Neuronal stem cell (in vitro differentiated cells): ENCODE measurements at regions not wholly inside any gene's neighbourhood (a gene's known extent, or its start where the extent isn't known, plus 50 kb on each side); places are given as distances from the start of the nearest gene placed in this dataset.
"Not testable (repeated sequence)": the region's sequence is repeated elsewhere in the genome, so short reads cannot be mapped to it uniquely, and the experiment has no call there.

ENCODE experiments used
- DNase-seq: peaks from one replicate; pipeline ENCODE4 v3.0.0-alpha.2; 2013; ENCODE audit warnings: low spot score
- H2AFZ ChIP-seq: one replicate; pipeline ENCODE4 v1.6.1; 2013; ENCODE audit warnings: mild to moderate bottlenecking, low read length, inconsistent platforms
- H2AK5ac ChIP-seq: 2 replicates; pipeline ENCODE4 v1.6.1; 2013; ENCODE audit warnings: low read depth, mild to moderate bottlenecking, inconsistent platforms, low read length, moderate library complexity, mixed read lengths
- H2BK120ac ChIP-seq: 2 replicates; pipeline ENCODE4 v1.6.1; 2013; ENCODE audit warnings: low read depth, mild to moderate bottlenecking, inconsistent platforms, low read length, moderate library complexity, mixed read lengths
- H2BK12ac ChIP-seq: one replicate; pipeline ENCODE4 v1.6.1; 2013; ENCODE audit warnings: low read length, inconsistent platforms
- H2BK15ac ChIP-seq: 2 replicates; pipeline ENCODE4 v1.6.1; 2013; ENCODE audit warnings: mild to moderate bottlenecking, low read length, inconsistent platforms, mixed read lengths
- H2BK5ac ChIP-seq: one replicate; pipeline ENCODE4 v1.6.1; 2013; ENCODE audit warnings: inconsistent platforms, mild to moderate bottlenecking, low read length, moderate library complexity
- H3K14ac ChIP-seq: one replicate; pipeline ENCODE4 v1.6.1; 2013; ENCODE audit warnings: low read length, inconsistent platforms
- H3K18ac ChIP-seq: 2 replicates; pipeline ENCODE4 v1.6.1; 2013; ENCODE audit warnings: low read length, inconsistent platforms
- H3K23ac ChIP-seq: 2 replicates; pipeline ENCODE4 v1.6.1; 2013; ENCODE audit warnings: low read depth, mild to moderate bottlenecking, mixed read lengths, low read length, inconsistent platforms; ENCODE audit not compliant: poor library complexity
- H3K27ac ChIP-seq: replicated peaks from 3 replicates; pipeline ENCODE4 v1.5.1; 2013; ENCODE audit warnings: low read length, inconsistent platforms
- H3K27me3 ChIP-seq, 3 experiments: 2 replicates each; pipeline ENCODE4 v1.6.1; 2013; ENCODE audit warnings: low read length in 3 of 3, mild to moderate bottlenecking in 2 of 3, inconsistent platforms in 1 of 3, low read depth in 1 of 3, mixed read lengths in 1 of 3, moderate library complexity in 1 of 3; ENCODE audit not compliant: control insufficient read depth in 3 of 3, insufficient read depth in 3 of 3
- H3K36me3 ChIP-seq, 2 donors: replicated peaks in 1 of 2; 2 replicates each; pipeline ENCODE4 v1.6.1; 2013; ENCODE audit warnings: low read length in 2 of 2; ENCODE audit not compliant: control insufficient read depth in 2 of 2, insufficient read depth in 2 of 2
- H3K4ac ChIP-seq: 2 replicates; pipeline ENCODE4 v1.6.1; 2013; ENCODE audit warnings: inconsistent platforms, mild to moderate bottlenecking, low read length, moderate library complexity
- H3K4me1 ChIP-seq, 2 donors: 1 replicate in 1 of 2; 2 replicates in 1 of 2; pipeline ENCODE4 v1.6.1; 2013; ENCODE audit warnings: low read length in 2 of 2, low read depth in 1 of 2; ENCODE audit not compliant: control insufficient read depth in 2 of 2, insufficient read depth in 1 of 2
- H3K4me2 ChIP-seq: one replicate; pipeline ENCODE4 v1.6.1; 2013; ENCODE audit warnings: mild to moderate bottlenecking, low read length, inconsistent platforms; ENCODE audit not compliant: insufficient read depth, poor library complexity, severe bottlenecking
- H3K4me3 ChIP-seq, 2 donors: 2 replicates each; pipeline ENCODE4 v1.5.1; 2013; ENCODE audit warnings: low read length in 2 of 2, mild to moderate bottlenecking in 2 of 2, inconsistent platforms in 1 of 2, moderate library complexity in 1 of 2
- H3K79me1 ChIP-seq: one replicate; pipeline ENCODE4 v1.6.1; 2013; ENCODE audit warnings: low read depth, mild to moderate bottlenecking, inconsistent platforms, low read length, moderate library complexity
- H3K9ac ChIP-seq: one replicate; pipeline ENCODE4 v1.6.1; 2013; ENCODE audit warnings: mild to moderate bottlenecking, low read depth, low read length, inconsistent platforms; ENCODE audit not compliant: poor library complexity
- H3K9me3 ChIP-seq, 2 donors: replicated peaks in 1 of 2; 2 replicates each; pipeline versions ENCODE3 to v1.6.1; 2013; ENCODE audit warnings: low read length in 2 of 2, mild to moderate bottlenecking in 2 of 2, inconsistent platforms in 1 of 2, low read depth in 1 of 2, mixed read lengths in 1 of 2, moderate library complexity in 1 of 2; ENCODE audit not compliant: control insufficient read depth in 2 of 2, insufficient read depth in 1 of 2
- H4K8ac ChIP-seq: one replicate; pipeline ENCODE4 v1.6.1; 2013; ENCODE audit warnings: low read depth, mild to moderate bottlenecking, inconsistent platforms, low read length, moderate library complexity
- H4K91ac ChIP-seq: one replicate; pipeline ENCODE4 v1.6.1; 2013; ENCODE audit warnings: low read length, low read depth, mild to moderate bottlenecking, inconsistent platforms; ENCODE audit not compliant: poor library complexity
- WGBS, 2 donors: extraction: QIAGEN DNeasy Blood & Tissue Kit; methylation state at CpG; one replicate each; pipeline ENCODE4 v1.1.7; 2013; ENCODE audit warnings: missing lambda C conversion rate in 2 of 2, mixed read lengths in 1 of 2; ENCODE audit not compliant: insufficient read length in 2 of 2, insufficient replicate concordance in 1 of 2; ENCODE audit errors: extremely low coverage in 2 of 2; 5-methylcytosine and 5-hydroxymethylcytosine counted together

DNA sequence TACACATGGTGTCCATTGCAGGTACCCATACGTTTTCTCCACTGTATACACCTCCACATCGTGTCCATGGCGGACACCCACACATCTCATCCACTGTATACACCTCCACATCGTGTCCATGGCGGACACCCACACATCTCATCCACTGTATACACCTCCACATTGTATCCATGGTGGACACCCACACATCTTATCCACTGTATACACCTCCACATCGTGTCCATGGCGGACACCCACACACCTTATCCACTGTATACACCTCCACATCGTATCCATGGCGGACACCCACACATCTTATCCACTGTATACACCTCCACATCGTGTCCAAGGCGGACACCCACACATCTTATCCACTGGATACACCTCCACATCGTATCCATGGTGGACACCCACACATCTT, 50.4 kb upstream of the TTC34 start:
- not testable (repeated sequence) for H2BK15ac ChIP-seq, H3K9me3 ChIP-seq, H3K4me2 ChIP-seq, H2AFZ ChIP-seq, H3K79me1 ChIP-seq, H3K4ac ChIP-seq, H3K14ac ChIP-seq, H3K9ac ChIP-seq, H2AK5ac ChIP-seq, H4K8ac ChIP-seq, H3K4me3 ChIP-seq, H3K23ac ChIP-seq, H3K18ac ChIP-seq, H3K27ac ChIP-seq, H3K36me3 ChIP-seq, H2BK5ac ChIP-seq, DNase-seq, H2BK120ac ChIP-seq, H2BK12ac ChIP-seq, H4K91ac ChIP-seq
- WGBS, 2 donors: no CpG with 5 or more reads among the region's 12 CpGs
- Histone ChIP-seq H3K27me3 (peaks cover 0 to 82% (median 0%) of the 10 kb centered on the region in 3 experiments), H3K4me1 (peaks cover 0 to 11% of the 10 kb centered on the region in 2 donors)

DNA sequence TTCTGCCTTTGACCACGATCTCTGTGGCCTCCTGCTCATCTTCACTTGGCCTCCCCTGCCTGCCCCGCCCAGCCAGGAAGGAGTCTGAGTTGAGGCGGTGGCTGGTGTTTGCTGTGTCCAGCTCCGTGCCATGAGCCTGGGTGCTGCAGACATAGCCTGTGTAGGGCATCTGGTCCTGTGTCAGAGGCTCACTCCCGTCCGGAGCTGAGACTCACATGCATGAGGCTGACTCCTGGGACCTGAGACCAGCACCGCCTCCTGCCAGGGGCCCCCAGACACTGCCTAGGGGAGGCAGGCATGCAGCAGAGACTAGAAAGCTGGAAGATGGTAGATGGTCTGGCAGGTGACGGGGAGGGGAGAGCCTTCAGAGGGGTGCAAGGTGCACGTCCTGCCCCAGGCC, 52.2 kb upstream of the TTC34 start:
- Histone ChIP-seq H3K4me2 (no peak overlapping the region), H3K4ac (no peak overlapping the region), H2BK15ac (no peak overlapping the region), H3K36me3 (no peaks in the 10 kb centered on the region), H3K4me1 (peaks cover 0 to 12% of the 10 kb centered on the region in 2 donors), H3K9ac (no peak overlapping the region), H2BK12ac (no peak overlapping the region), H3K14ac (peak overlapping the region; percentile 92), H3K79me1 (no peaks in the 10 kb centered on the region), H2BK120ac (no peak overlapping the region), H4K91ac (peak overlapping the region; percentile 56), H2AK5ac (peak overlapping the region; percentile 40), H4K8ac (no peak overlapping the region), H3K4me3 (no peak overlapping the region), H3K27ac (no peak overlapping the region), H2AFZ (no peak overlapping the region), H2BK5ac (no peak overlapping the region), H3K9me3 (peaks cover 0 to 5% of the 10 kb centered on the region in 2 donors), H3K27me3 (peaks cover 0 to 75% (median 0%) of the 10 kb centered on the region in 3 experiments), H3K23ac (peak overlapping the region; percentile 5), H3K18ac (peak overlapping the region; percentile 79)
- WGBS, 2 donors: no CpG with 5 or more reads among the region's 9 CpGs
- DNase-seq: no peak

DNA sequence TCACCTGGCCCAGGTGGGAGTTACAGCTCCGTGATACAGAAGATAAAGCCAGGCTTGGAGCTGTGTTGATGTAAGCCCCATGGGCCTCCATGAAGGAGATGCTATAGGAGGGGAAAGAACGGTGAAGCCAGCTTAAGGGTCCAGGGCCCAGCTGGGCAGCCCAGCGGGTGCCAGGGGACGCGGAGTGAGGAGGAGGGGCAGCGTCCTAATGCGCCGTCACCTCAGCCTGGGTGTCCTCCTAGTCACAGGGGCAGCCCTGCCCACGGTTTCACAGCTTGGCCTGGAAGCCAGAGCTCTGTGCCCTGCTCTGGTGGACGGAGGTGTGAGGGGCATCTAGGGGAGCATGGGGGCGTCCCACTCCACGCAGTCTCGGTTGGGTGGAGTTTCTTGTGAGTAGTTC, 52.7 kb upstream of the TTC34 start:
- no peaks in the 10 kb centered on the region for H3K36me3 ChIP-seq
- no peaks in the 10 kb centered on the region for H3K79me1 ChIP-seq
- H3K23ac ChIP-seq: peak overlapping the region; percentile 5
- no peak overlapping the region for H2BK12ac ChIP-seq
- H3K18ac ChIP-seq: peak overlapping the region; percentile 79
- peaks cover 0 to 74% (median 0%) of the 10 kb centered on the region in 3 experiments for H3K27me3 ChIP-seq
- no peak overlapping the region for H2AFZ ChIP-seq
- no peak overlapping the region for H3K4me2 ChIP-seq
- H4K8ac ChIP-seq: no peak overlapping the region
- no peak overlapping the region for H3K4me3 ChIP-seq
- peak overlapping the region; percentile 56 for H4K91ac ChIP-seq
- WGBS, 2 donors: no CpG with 5 or more reads among the region's 13 CpGs
- no peak overlapping the region for H3K9ac ChIP-seq
- H2BK120ac ChIP-seq: no peak overlapping the region
- peak overlapping the region; percentile 40 for H2AK5ac ChIP-seq
- no peak overlapping the region for H3K4ac ChIP-seq
- peaks cover 0 to 12% of the 10 kb centered on the region in 2 donors for H3K4me1 ChIP-seq
- H2BK5ac ChIP-seq: no peak overlapping the region
- no peak overlapping the region for H3K27ac ChIP-seq
- no peak overlapping the region for H2BK15ac ChIP-seq
- peak overlapping the region; percentile 92 for H3K14ac ChIP-seq
- peaks cover 0 to 6% of the 10 kb centered on the region in 2 donors for H3K9me3 ChIP-seq
- no peak for DNase-seq

DNA sequence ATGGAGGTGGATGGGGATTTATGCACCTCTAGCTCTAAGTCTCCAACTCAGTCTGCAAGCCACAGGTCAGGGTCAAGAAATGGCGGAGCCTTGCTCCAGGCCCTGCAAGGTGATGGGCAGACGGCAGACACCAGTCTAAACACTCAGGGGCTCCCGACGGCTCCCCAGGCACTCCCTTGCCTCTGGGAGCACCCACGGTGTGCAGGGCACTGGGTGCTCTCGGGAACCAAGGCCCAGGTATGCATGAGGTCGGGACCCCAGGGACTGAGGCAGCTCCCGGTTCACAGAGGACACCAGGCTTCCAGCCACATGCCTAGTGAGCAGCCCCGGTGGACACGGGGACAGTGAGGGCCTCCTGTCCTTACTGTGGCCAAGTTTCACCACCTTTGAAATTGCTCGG, 53.1 kb upstream of the TTC34 start:
- no peak overlapping the region for H2BK12ac ChIP-seq
- no peak overlapping the region for H3K23ac ChIP-seq
- peaks cover 0 to 69% (median 0%) of the 10 kb centered on the region in 3 experiments for H3K27me3 ChIP-seq
- no peak overlapping the region for H4K8ac ChIP-seq
- H3K18ac ChIP-seq: peak overlapping the region; percentile 61
- H3K9me3 ChIP-seq: peaks cover 0 to 6% of the 10 kb centered on the region in 2 donors
- no CpG with 5 or more reads among the region's 11 CpGs for WGBS, 2 donors
- no peak overlapping the region for H4K91ac ChIP-seq
- no peak overlapping the region for H2AFZ ChIP-seq
- H3K4me3 ChIP-seq: no peak overlapping the region
- no peak overlapping the region for H2BK15ac ChIP-seq
- no peak overlapping the region for H3K4ac ChIP-seq
- no peak overlapping the region for H3K27ac ChIP-seq
- H2BK5ac ChIP-seq: no peak overlapping the region
- no peak overlapping the region for H3K4me2 ChIP-seq
- no peak for DNase-seq
- no peak overlapping the region for H3K9ac ChIP-seq
- no peaks in the 10 kb centered on the region for H3K79me1 ChIP-seq
- H2BK120ac ChIP-seq: no peak overlapping the region
- no peaks in the 10 kb centered on the region for H3K36me3 ChIP-seq
- H3K14ac ChIP-seq: peak overlapping the region; percentile 4
- peaks cover 0 to 12% of the 10 kb centered on the region in 2 donors for H3K4me1 ChIP-seq
- peak overlapping the region; percentile 68 for H2AK5ac ChIP-seq
